Upper lobe of left lung (tissue), 6 donors: ENCODE measurements at regions not wholly inside any gene's neighbourhood (a gene's known extent, or its start where the extent isn't known, plus 50 kb on each side); places are given as distances from the start of the nearest gene placed in this dataset.

Experiments used
- ATAC-seq, 2 donors: fragments of 200-7000 bp; cut with Tn5 transposase; one replicate each; pipeline ENCODE4 v1.9.1; 2022; ENCODE audit warnings: mild to moderate bottlenecking in 2 of 2, moderate library complexity in 2 of 2; ENCODE audit not compliant: low FRiP score in 2 of 2
- DNase-seq, 2 donors: peaks; one replicate each; pipeline ENCODE4 v3.0.0-alpha.2; 2019 to 2020
- H3K27ac ChIP-seq, 4 donors: fragments of 200-600 bp; sonication (generic); one replicate each; pipeline ENCODE4 v1.5.1; 2016 to 2019
- H3K27me3 ChIP-seq, 4 donors: fragments of 200-600 bp; sonication (generic); one replicate each; pipeline ENCODE4 v1.5.1; 2017 to 2019
- H3K36me3 ChIP-seq, 4 donors: fragments of 200-600 bp; sonication (generic); one replicate each; pipeline ENCODE4 v1.5.1; 2016 to 2019
- H3K4me1 ChIP-seq, 4 donors: fragments of 200-600 bp; sonication (generic); one replicate each; pipeline ENCODE4 v1.5.1; 2018 to 2019
- H3K4me3 ChIP-seq, 4 donors: fragments of 200-600 bp; sonication (generic); one replicate each; pipeline ENCODE4 v1.5.1; 2017 to 2019; ENCODE audit warnings: mild to moderate bottlenecking in 2 of 4, moderate library complexity in 1 of 4
- H3K9me3 ChIP-seq, 4 donors: fragments of 200-600 bp; sonication (generic); one replicate each; pipeline ENCODE4 v1.5.1; 2018 to 2019
- CTCF ChIP-seq, 6 experiments: fragments of 450-650 bp in 4 of 6; fragments of 200-600 bp in 2 of 6; sonication (generic) in 2 of 6; IDR thresholded peaks; one replicate each; pipeline ENCODE4 v1.5.1; 2016 to 2019; ENCODE audit warnings: antibody characterized with exemption in 6 of 6
- EP300 ChIP-seq, 4 donors: sonication (generic); formaldehyde crosslinking; IDR thresholded peaks; one replicate each; pipeline ENCODE4 v1.5.1; 2017; ENCODE audit warnings: antibody characterized with exemption in 4 of 4, control low read depth in 2 of 4
- POLR2A ChIP-seq, 4 donors: fragments of 450-650 bp; IDR thresholded peaks; one replicate each; pipeline ENCODE4 v1.5.1; 2016 to 2017; ENCODE audit warnings: antibody characterized with exemption in 4 of 4, mild to moderate bottlenecking in 2 of 4
- POLR2AphosphoS5 ChIP-seq, 2 donors: sonication (generic); formaldehyde crosslinking; IDR thresholded peaks; one replicate each; pipeline ENCODE4 v1.5.1; 2017; ENCODE audit warnings: antibody characterized with exemption in 2 of 2
- WGBS, 2 donors: methylation state at CpG; one replicate each; pipeline ENCODE4 v1.1.5; 2017 to 2018; 5-methylcytosine and 5-hydroxymethylcytosine counted together
- donor health status: DM: no; HTN: no; CAD: no; lungs with moderate emphysema.
- donor health status: DM: no; HTN: yes; CAD: no; lungs with severe emphysema.

GRCh38 chr12:74728006-74728405 is 190.4 kb downstream of the ATXN7L3B start:
- no peaks in the 10 kb centered on the region for H3K9me3 ChIP-seq
- H3K27ac ChIP-seq = no peak overlapping the region
- no peak for DNase-seq
- H3K4me1 ChIP-seq = no peaks in the 10 kb centered on the region
- no peaks in the 10 kb centered on the region for H3K36me3 ChIP-seq
- no peaks in the 10 kb centered on the region for H3K27me3 ChIP-seq
- no peak overlapping the region for H3K4me3 ChIP-seq
- TF ChIP-seq CTCF (IDR thresholded peaks at IDR 0.05) (no peak), POLR2A (IDR thresholded peaks at IDR 0.05) (no peak), EP300 (IDR thresholded peaks at IDR 0.05) (no peak), POLR2AphosphoS5 (IDR thresholded peaks at IDR 0.05) (no peak)
- no peak for ATAC-seq

GRCh38 chr12:74732164-74732784 is 194.6 kb downstream of the ATXN7L3B start:
- 43 to 44% methylated on average over 5 of the region's 5 CpGs for WGBS, 2 donors

GRCh38 chr12:74732826-74733225 is 195.2 kb downstream of the ATXN7L3B start:
- no peaks in the 10 kb centered on the region for H3K4me1 ChIP-seq
- H3K4me3 ChIP-seq = no peak overlapping the region
- ATAC-seq (no peak), DNase-seq (no peak)
- no peaks in the 10 kb centered on the region for H3K36me3 ChIP-seq
- no peak overlapping the region for H3K27ac ChIP-seq
- no peak for TF ChIP-seq POLR2A (IDR thresholded peaks at IDR 0.05)
- TF ChIP-seq EP300 (IDR thresholded peaks at IDR 0.05) = no peak
- TF ChIP-seq CTCF (IDR thresholded peaks at IDR 0.05) = no peak
- TF ChIP-seq POLR2AphosphoS5 (IDR thresholded peaks at IDR 0.05) = no peak
- H3K27me3 ChIP-seq = no peaks in the 10 kb centered on the region
- 26 to 32% methylated on average over 5 of the region's 5 CpGs for WGBS, 2 donors
- H3K9me3 ChIP-seq = no peaks in the 10 kb centered on the region

More at GRCh38 chr12:74732164-74732784, 194.6 kb downstream of the ATXN7L3B start:
- H3K36me3 ChIP-seq = no peaks in the 10 kb centered on the region
- DNase-seq = no peak
- TF ChIP-seq CTCF (IDR thresholded peaks at IDR 0.05) = no peak
- no peak for TF ChIP-seq POLR2A (IDR thresholded peaks at IDR 0.05)
- TF ChIP-seq POLR2AphosphoS5 (IDR thresholded peaks at IDR 0.05) = no peak
- TF ChIP-seq EP300 (IDR thresholded peaks at IDR 0.05) = no peak
- no peaks in the 10 kb centered on the region for H3K9me3 ChIP-seq
- H3K27me3 ChIP-seq = no peaks in the 10 kb centered on the region
- no peak overlapping the region for H3K4me3 ChIP-seq
- ATAC-seq = no peak
- H3K4me1 ChIP-seq = no peaks in the 10 kb centered on the region
- H3K27ac ChIP-seq = no peak overlapping the region

- 80 to 87% methylated on average over 4 of the region's 4 CpGs for WGBS, 2 donors
- ATAC-seq (no peak), DNase-seq (no peak)
- Histone ChIP-seq H3K27ac (no peak overlapping the region), H3K9me3 (no peaks in the 10 kb centered on the region), H3K4me3 (no peak overlapping the region), H3K36me3 (no peaks in the 10 kb centered on the region), H3K4me1 (no peaks in the 10 kb centered on the region), H3K27me3 (no peaks in the 10 kb centered on the region)
- TF ChIP-seq CTCF (IDR thresholded peaks at IDR 0.05) (no peak), POLR2A (IDR thresholded peaks at IDR 0.05) (no peak), POLR2AphosphoS5 (IDR thresholded peaks at IDR 0.05) (no peak), EP300 (IDR thresholded peaks at IDR 0.05) (no peak)
Observed at GRCh38 chr12:74741112-74741511, 203.5 kb downstream of the ATXN7L3B start.

GRCh38 chr12:74747305-74747704 is 209.7 kb downstream of the ATXN7L3B start:
- DNase-seq (no peak), ATAC-seq (no peak)
- H3K9me3 ChIP-seq = no peaks in the 10 kb centered on the region

More at GRCh38 chr12:74747305-74747704, 209.7 kb downstream of the ATXN7L3B start:
- TF ChIP-seq POLR2AphosphoS5 (IDR thresholded peaks at IDR 0.05) (no peak), CTCF (IDR thresholded peaks at IDR 0.05) (no peak), POLR2A (IDR thresholded peaks at IDR 0.05) (no peak), EP300 (IDR thresholded peaks at IDR 0.05) (no peak)
- Histone ChIP-seq H3K27ac (no peak overlapping the region), H3K4me1 (no peaks in the 10 kb centered on the region), H3K36me3 (no peaks in the 10 kb centered on the region), H3K27me3 (no peaks in the 10 kb centered on the region), H3K4me3 (no peak overlapping the region)
